ENCODE measurements at regions not wholly inside any gene's neighbourhood (a gene's known extent, or its start where the extent isn't known, plus 50 kb on each side); places are given as distances from the start of the nearest gene placed in this dataset.

- Histone ChIP-seq H2BK5ac (ENCODE audit: insufficient read length, low read length) (no peak overlapping the region), H2BK15ac (ENCODE audit: low read depth, low read length) (no peak overlapping the region), H4K5ac (ENCODE audit: insufficient read length, low read depth, low read length) (no peak overlapping the region), H3K14ac (ENCODE audit: insufficient read depth, low read length) (no peak overlapping the region), H2BK20ac (ENCODE audit: low read depth, low read length, poor library complexity, severe bottlenecking) (no peak overlapping the region), H3K23me2 (ENCODE audit: insufficient read length, low read depth, low read length, poor library complexity, severe bottlenecking) (no peaks in the 10 kb centered on the region), H3K4ac (ENCODE audit: low read depth, low read length) (no peak overlapping the region), H3K4me1 (ENCODE audit: insufficient read depth, low read length) (no peaks in the 10 kb centered on the region), H3K79me1 (ENCODE audit: insufficient read depth, low read depth, low read length, poor library complexity, severe bottlenecking) (no peaks in the 10 kb centered on the region), H3K56ac (ENCODE audit: insufficient read length, low read depth, low read length) (no peak overlapping the region), H2BK120ac (ENCODE audit: low read depth, low read length, poor library complexity, severe bottlenecking) (no peak overlapping the region), H2BK12ac (ENCODE audit: insufficient read length, low read depth, low read length) (no peak overlapping the region), H3T11ph (ENCODE audit: low read length) (no peak overlapping the region), H3K27me3 (ENCODE audit: insufficient read depth, low read length) (no peaks in the 10 kb centered on the region), H2AFZ (ENCODE audit: low read length) (no peak overlapping the region), H4K8ac (replicated peaks; ENCODE audit: insufficient read length, low read depth, low read length) (no peak overlapping the region), H3K27ac (ENCODE audit: insufficient read length, low read depth, low read length) (no peak overlapping the region), H3K9me3 (ENCODE audit: control insufficient read depth, low read depth, low read length) (no peaks in the 10 kb centered on the region), H3K18ac (ENCODE audit: insufficient read length, low read depth, low read length) (no peak overlapping the region), H3K79me2 (ENCODE audit: insufficient read depth, low read length) (no peaks in the 10 kb centered on the region), H4K20me1 (ENCODE audit: control insufficient read depth, insufficient read depth, insufficient read length) (no peaks in the 10 kb centered on the region), H2AK5ac (ENCODE audit: insufficient read length, low read length) (no peak overlapping the region), H4K91ac (ENCODE audit: insufficient read length, low read depth, low read length) (no peak overlapping the region), H3K23ac (ENCODE audit: insufficient read length, low read depth, low read length) (no peak overlapping the region), H3K9ac (ENCODE audit: extremely low read depth, insufficient read length, low read length) (no peak overlapping the region), H3K4me2 (ENCODE audit: insufficient read depth, insufficient read length, low read length) (no peak overlapping the region)
- H3K27ac Mint-ChIP-seq = no peak overlapping the region
- DNase-seq = no peak
- peaks cover 2 to 9% of the 10 kb centered on the region in 2 experiments; a peak in 3 of 4 replicates for H3K4me1 Mint-ChIP-seq
- WGBS (ENCODE audit: extremely low coverage, insufficient read length, low lambda C conversion rate) = no CpG with 5 or more reads among the region's 2 CpGs
- TF ChIP-seq CTCF (conservative IDR thresholded peaks at IDR 0.05) = no peak
- no peak overlapping the region for H3K4me3 Mint-ChIP-seq
- no peaks in the 10 kb centered on the region for H3K36me3 Mint-ChIP-seq (ENCODE audit: insufficient read depth in 1 of 3, low read depth in 3 of 3)
- H3K27me3 Mint-ChIP-seq (ENCODE audit: low read depth) = peaks cover 13% of the 10 kb centered on the region
- no peaks in the 10 kb centered on the region; a peak in 1 of 5 replicates for H3K9me3 Mint-ChIP-seq
Observed at GRCh38 chr10:69745698-69746097, 56.0 kb upstream of the COL13A1 start.

Measured in H9 (cell line).